Erythroblast (primary cell): ENCODE measurements at regions not wholly inside any gene's neighbourhood (a gene's known extent, or its start where the extent isn't known, plus 50 kb on each side); places are given as distances from the start of the nearest gene placed in this dataset.

Experiments
- GATA1 ChIP-seq: IDR thresholded peaks from 2 replicates; pipeline ENCODE4 v1.6.1; 2011; ENCODE audit warnings: low read depth, mild to moderate bottlenecking, control low read depth, low read length, moderate library complexity
- POLR2A ChIP-seq: IDR thresholded peaks from 2 replicates; pipeline ENCODE4 v1.6.1; 2011; ENCODE audit warnings: mild to moderate bottlenecking, low read length

GRCh38 chr12:128163086-128163485 is 103.9 kb upstream of the TMEM132C start:
- TF ChIP-seq POLR2A: no peak
- no peak for TF ChIP-seq GATA1
